ENCODE measurements at regions not wholly inside any gene's neighbourhood (a gene's known extent, or its start where the extent isn't known, plus 50 kb on each side); places are given as distances from the start of the nearest gene placed in this dataset.
"Not testable (repeated sequence)": the region's sequence is repeated elsewhere in the genome, so short reads cannot be mapped to it uniquely, and the experiment has no call there.

- no peak for DNase-seq (ENCODE audit: low read depth in 2 of 2)
Observed at GRCh38 chr11:71182791-71183677, 69.3 kb downstream of the SHANK2 start.

- DNase-seq (ENCODE audit: low read depth in 2 of 2): no peak
Observed at GRCh38 chr11:71181566-71181965, 70.8 kb downstream of the SHANK2 start.

GRCh38 chr11:71180694-71181470 lies 71.5 kb downstream of the SHANK2 start:
- no peak for DNase-seq (ENCODE audit: low read depth in 2 of 2)

GRCh38 chr11:71179877-71180605 lies 72.3 kb downstream of the SHANK2 start:
- DNase-seq (ENCODE audit: low read depth in 2 of 2): no peak

GRCh38 chr11:71178076-71178475 lies 74.3 kb downstream of the SHANK2 start:
- no peak for DNase-seq (ENCODE audit: low read depth in 2 of 2)

- no peak for DNase-seq (ENCODE audit: low read depth in 2 of 2)
Observed at GRCh38 chr11:71176812-71177211, 75.6 kb downstream of the SHANK2 start.

GRCh38 chr11:71173709-71174108 lies 78.7 kb downstream of the SHANK2 start:
- DNase-seq (ENCODE audit: low read depth in 2 of 2): no peak

- no peak for DNase-seq (ENCODE audit: low read depth in 2 of 2)
Observed at GRCh38 chr11:71172680-71173079, 79.7 kb downstream of the SHANK2 start.

- no peak for DNase-seq (ENCODE audit: low read depth in 2 of 2)
Observed at GRCh38 chr11:71171576-71171975, 80.8 kb downstream of the SHANK2 start.

- DNase-seq (ENCODE audit: low read depth in 2 of 2): no peak
Observed at GRCh38 chr11:71170624-71171423, 81.6 kb downstream of the SHANK2 start.

- no peak for DNase-seq (ENCODE audit: low read depth in 2 of 2)
Observed at GRCh38 chr11:71169313-71169712, 83.1 kb downstream of the SHANK2 start.

GRCh38 chr11:71167814-71168213 lies 84.6 kb downstream of the SHANK2 start:
- not testable (repeated sequence) for DNase-seq (ENCODE audit: low read depth in 2 of 2)

GRCh38 chr11:71165771-71166170 lies 86.6 kb downstream of the SHANK2 start:
- DNase-seq (ENCODE audit: low read depth in 2 of 2): no peak

GRCh38 chr11:71164621-71165020 lies 87.8 kb downstream of the SHANK2 start:
- no peak for DNase-seq (ENCODE audit: low read depth in 2 of 2)

GRCh38 chr11:71164186-71164585 lies 88.2 kb downstream of the SHANK2 start:
- DNase-seq (ENCODE audit: low read depth in 2 of 2): no peak

- no peak for DNase-seq (ENCODE audit: low read depth in 2 of 2)
Observed at GRCh38 chr11:71163371-71163770, 89.0 kb downstream of the SHANK2 start.

- no peak for DNase-seq (ENCODE audit: low read depth in 2 of 2)
Observed at GRCh38 chr11:71158936-71159335, 93.4 kb downstream of the SHANK2 start.

- not testable (repeated sequence) for DNase-seq (ENCODE audit: low read depth in 2 of 2)
Observed at GRCh38 chr11:71157676-71158075, 94.7 kb downstream of the SHANK2 start.

GRCh38 chr11:71156301-71156700 lies 96.1 kb downstream of the SHANK2 start:
- DNase-seq (ENCODE audit: low read depth in 2 of 2): no peak

- no peak for DNase-seq (ENCODE audit: low read depth in 2 of 2)
Observed at GRCh38 chr11:71155846-71156245, 96.5 kb downstream of the SHANK2 start.

GRCh38 chr11:71154261-71154805 lies 98.0 kb downstream of the SHANK2 start:
- DNase-seq (ENCODE audit: low read depth in 2 of 2): no peak

Measured in activated CD8-positive, alpha-beta memory T cell treated with anti-CD3 and anti-CD28 coated beads for 4 hours (primary cell).